SH-SY5Y (cell line): ENCODE measurements at regions not wholly inside any gene's neighbourhood (a gene's known extent, or its start where the extent isn't known, plus 50 kb on each side); places are given as distances from the start of the nearest gene placed in this dataset.

ENCODE experiments used
- GATA2 ChIP-seq: IDR thresholded peaks from 2 replicates; pipeline ENCODE4 v1.6.1; 2011; ENCODE audit warnings: mild to moderate bottlenecking, low read depth, low read length
- GATA3 ChIP-seq: IDR thresholded peaks from 2 replicates; pipeline ENCODE4 v1.6.1; 2011; ENCODE audit warnings: low read depth, mild to moderate bottlenecking, low read length, moderate library complexity

DNA sequence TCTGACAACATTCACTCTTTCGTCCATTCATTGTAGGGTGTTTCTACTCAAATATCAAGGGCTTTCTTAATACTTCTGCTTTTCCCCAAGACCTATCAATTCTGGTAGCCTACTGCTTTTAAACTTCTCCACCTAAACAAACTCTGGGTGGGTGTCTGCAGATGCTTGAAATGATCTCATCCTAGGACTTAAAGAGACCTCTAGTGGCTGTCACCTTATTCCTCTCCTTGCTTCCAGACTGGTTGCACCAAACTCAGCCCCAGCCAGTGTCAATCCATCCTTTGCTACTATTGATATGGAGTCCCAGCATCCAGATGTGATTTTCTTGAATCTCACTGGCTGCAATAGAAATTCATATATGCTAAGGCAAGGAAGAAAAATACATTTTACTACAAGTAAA is 274.7 kb downstream of the NXPE2 start:
- TF ChIP-seq GATA2 (no peak), GATA3 (no peak)
